Kidney (tissue), 10 donors: ENCODE measurements at regions not wholly inside any gene's neighbourhood (a gene's known extent, or its start where the extent isn't known, plus 50 kb on each side); places are given as distances from the start of the nearest gene placed in this dataset.
"Not testable (repeated sequence)": the region's sequence is repeated elsewhere in the genome, so short reads cannot be mapped to it uniquely, and the experiment has no call there.

ENCODE experiments used
- DNase-seq, 5 donors: peaks; one replicate each; pipeline ENCODE4 v3.0.0-alpha.2; 2013 to 2020
- FAIRE-seq: peaks from 2 replicates; lab custom pipeline; 2012; peaks lifted over from hg19 to GRCh38; lab: Jason Lieb, UNC
- H3K27ac ChIP-seq, 2 donors: one replicate each; pipeline ENCODE4 v1.7.0; 2013; ENCODE audit warnings: low read depth in 2 of 2, low read length in 2 of 2, inconsistent platforms in 1 of 2
- H3K27me3 ChIP-seq: one replicate; pipeline ENCODE4 v1.7.1; 2013; ENCODE audit warnings: low read length, inconsistent platforms; ENCODE audit not compliant: control insufficient read depth, insufficient read depth
- H3K36me3 ChIP-seq, 3 donors: one replicate each; pipeline versions ENCODE4 v1.7.0 to v1.7.1; 2013; ENCODE audit warnings: low read length in 3 of 3, control low read depth in 1 of 3, inconsistent platforms in 1 of 3; ENCODE audit not compliant: insufficient read depth in 3 of 3, control insufficient read depth in 2 of 3
- H3K4me1 ChIP-seq, 3 donors: one replicate each; pipeline versions ENCODE4 v1.7.0 to v1.7.1; 2013; ENCODE audit warnings: low read length in 3 of 3, inconsistent platforms in 1 of 3, low read depth in 1 of 3; ENCODE audit not compliant: control insufficient read depth in 2 of 3, insufficient read depth in 2 of 3
- H3K4me3 ChIP-seq, 3 donors: one replicate each; pipeline versions ENCODE4 v1.7.0 to v1.8.1; 2013; ENCODE audit warnings: low read length in 3 of 3, control low read depth in 1 of 3, inconsistent platforms in 1 of 3
- H3K9ac ChIP-seq, 3 donors: one replicate each; pipeline versions ENCODE4 v1.7.0 to v1.7.1; 2013; ENCODE audit warnings: low read length in 3 of 3, control low read depth in 1 of 3, inconsistent platforms in 1 of 3
- H3K9me3 ChIP-seq, 3 donors: one replicate each; pipeline versions ENCODE4 v1.7.0 to v1.7.1; 2013; ENCODE audit warnings: low read length in 3 of 3, control low read depth in 1 of 3, inconsistent platforms in 1 of 3; ENCODE audit not compliant: control insufficient read depth in 2 of 3, insufficient read depth in 1 of 3
- intact Hi-C: fragments of 100-400 bp; cut with DNase I; formaldehyde crosslinking; loops from one replicate; pipeline ENCODE4 v1.11.1; 2022
- donor health status: control.
- donor health status: control.
- donor health status: DM: yes; HTN: yes; CAD: no.
- donor health status: Normal renal cell carcinoma (clear cell type).

- H3K9ac ChIP-seq, H3K27me3 ChIP-seq, H3K4me1 ChIP-seq, FAIRE-seq, H3K36me3 ChIP-seq, H3K9me3 ChIP-seq, H3K4me3 ChIP-seq, intact Hi-C loops, H3K27ac ChIP-seq: not testable (repeated sequence)
- DNase-seq, result peak in 1 of 5 donors; percentile 6
Measured at GRCh38 chr9:40097992-40098391, 742.5 kb downstream of the SPATA31A1 start.

- H3K36me3 ChIP-seq, intact Hi-C loops, FAIRE-seq, H3K27me3 ChIP-seq, H3K9ac ChIP-seq, H3K9me3 ChIP-seq, H3K27ac ChIP-seq, H3K4me1 ChIP-seq: not testable (repeated sequence)
- peak overlapping the region in 1 of 3 donors; percentile 54 for H3K4me3 ChIP-seq
- DNase-seq, result peak; percentile 25 to 70 (median 56)
Measured at GRCh38 chr9:40106003-40106782, 750.7 kb downstream of the SPATA31A1 start.

GRCh38 chr9:40106783-40107248 is 751.3 kb downstream of the SPATA31A1 start:
- H3K36me3 ChIP-seq, DNase-seq, H3K9me3 ChIP-seq, H3K9ac ChIP-seq, H3K4me3 ChIP-seq, H3K27ac ChIP-seq, FAIRE-seq, intact Hi-C loops, H3K4me1 ChIP-seq, H3K27me3 ChIP-seq: not testable (repeated sequence)

GRCh38 chr9:40107251-40107650 is 751.8 kb downstream of the SPATA31A1 start:
- intact Hi-C loops, H3K27ac ChIP-seq, FAIRE-seq, H3K9me3 ChIP-seq, H3K9ac ChIP-seq, DNase-seq, H3K4me1 ChIP-seq, H3K36me3 ChIP-seq, H3K27me3 ChIP-seq, H3K4me3 ChIP-seq: not testable (repeated sequence)

- H3K27me3 ChIP-seq, H3K36me3 ChIP-seq, intact Hi-C loops, H3K9me3 ChIP-seq, H3K27ac ChIP-seq, H3K4me1 ChIP-seq, DNase-seq, H3K4me3 ChIP-seq, FAIRE-seq, H3K9ac ChIP-seq: not testable (repeated sequence)
Measured at GRCh38 chr9:40108465-40108864, 753.0 kb downstream of the SPATA31A1 start.

GRCh38 chr9:40110751-40111150 is 755.3 kb downstream of the SPATA31A1 start:
- FAIRE-seq, DNase-seq, intact Hi-C loops, H3K27ac ChIP-seq, H3K27me3 ChIP-seq, H3K9ac ChIP-seq, H3K36me3 ChIP-seq, H3K4me1 ChIP-seq, H3K4me3 ChIP-seq, H3K9me3 ChIP-seq: not testable (repeated sequence)

GRCh38 chr9:40111571-40111970 is 756.1 kb downstream of the SPATA31A1 start:
- H3K36me3 ChIP-seq, intact Hi-C loops, H3K4me3 ChIP-seq, H3K9ac ChIP-seq, FAIRE-seq, H3K9me3 ChIP-seq, H3K27ac ChIP-seq, H3K4me1 ChIP-seq, H3K27me3 ChIP-seq: not testable (repeated sequence)
- DNase-seq, result peak in 1 of 5 donors; percentile 10

- H3K27me3 ChIP-seq, H3K27ac ChIP-seq, FAIRE-seq, H3K9me3 ChIP-seq, intact Hi-C loops, H3K4me1 ChIP-seq, H3K4me3 ChIP-seq, H3K9ac ChIP-seq, H3K36me3 ChIP-seq: not testable (repeated sequence)
- DNase-seq, result peak in 1 of 5 donors; percentile 4
Measured at GRCh38 chr9:40130598-40130997, 775.1 kb downstream of the SPATA31A1 start.
